NCI-H748 (cell line): ENCODE measurements at regions not wholly inside any gene's neighbourhood (a gene's known extent, or its start where the extent isn't known, plus 50 kb on each side); places are given as distances from the start of the nearest gene placed in this dataset.

Experiments
- DNase-seq: peaks from one replicate; lab custom pipeline; 2025; ENCODE audit not compliant: unreplicated experiment; lab: John Stamatoyannopoulos, UW

GRCh38 chr22:22799561-22799960 is 88.1 kb upstream of the IGLL5 start:
- no peak for DNase-seq

- no peak for DNase-seq
Observed at GRCh38 chr22:22800716-22801115, 86.9 kb upstream of the IGLL5 start.

- no peak for DNase-seq
Observed at GRCh38 chr22:22802339-22802970, 85.2 kb upstream of the IGLL5 start.

GRCh38 chr22:22803285-22803853 is 84.2 kb upstream of the IGLL5 start:
- DNase-seq: no peak

- no peak for DNase-seq
Observed at GRCh38 chr22:22810018-22810427, 77.6 kb upstream of the IGLL5 start.

GRCh38 chr22:22810471-22810870 is 77.1 kb upstream of the IGLL5 start:
- no peak for DNase-seq

- no peak for DNase-seq
Observed at GRCh38 chr22:22811016-22812009, 76.3 kb upstream of the IGLL5 start.

GRCh38 chr22:22812031-22812905 is 75.3 kb upstream of the IGLL5 start:
- DNase-seq: no peak

- no peak for DNase-seq
Observed at GRCh38 chr22:22813126-22814075, 74.2 kb upstream of the IGLL5 start.

- DNase-seq: no peak
Observed at GRCh38 chr22:22814666-22815396, 72.8 kb upstream of the IGLL5 start.

- DNase-seq: no peak
Observed at GRCh38 chr22:22815397-22816170, 72.0 kb upstream of the IGLL5 start.

- no peak for DNase-seq
Observed at GRCh38 chr22:22816171-22816514, 71.5 kb upstream of the IGLL5 start.

- DNase-seq: no peak
Observed at GRCh38 chr22:22816766-22817410, 70.7 kb upstream of the IGLL5 start.

- no peak for DNase-seq
Observed at GRCh38 chr22:22817468-22818201, 70.0 kb upstream of the IGLL5 start.

GRCh38 chr22:22818202-22818538 is 69.4 kb upstream of the IGLL5 start:
- no peak for DNase-seq

- no peak for DNase-seq
Observed at GRCh38 chr22:22818861-22819855, 68.5 kb upstream of the IGLL5 start.
